Esophagus muscularis mucosa (tissue), 4 donors: ENCODE measurements at regions not wholly inside any gene's neighbourhood (a gene's known extent, or its start where the extent isn't known, plus 50 kb on each side); places are given as distances from the start of the nearest gene placed in this dataset.
"Not testable (repeated sequence)": the region's sequence is repeated elsewhere in the genome, so short reads cannot be mapped to it uniquely, and the experiment has no call there.

ENCODE experiments used
- CTCF ChIP-seq, 3 experiments: fragments of 200-600 bp in 2 of 3; fragments of 450-650 bp in 1 of 3; sonication (generic) in 2 of 3; IDR thresholded peaks; one replicate each; pipeline ENCODE4 v1.5.1; 2017 to 2019; ENCODE audit warnings: antibody characterized with exemption in 3 of 3, mild to moderate bottlenecking in 2 of 3, moderate library complexity in 1 of 3
- EP300 ChIP-seq: sonication (generic); formaldehyde crosslinking; IDR thresholded peaks from one replicate; pipeline ENCODE4 v1.6.1; 2017; ENCODE audit warnings: antibody characterized with exemption
- POLR2A ChIP-seq: fragments of 450-650 bp; IDR thresholded peaks from one replicate; pipeline ENCODE4 v1.6.1; 2017; ENCODE audit warnings: antibody characterized with exemption, moderate library complexity, mild to moderate bottlenecking, low read depth

DNA sequence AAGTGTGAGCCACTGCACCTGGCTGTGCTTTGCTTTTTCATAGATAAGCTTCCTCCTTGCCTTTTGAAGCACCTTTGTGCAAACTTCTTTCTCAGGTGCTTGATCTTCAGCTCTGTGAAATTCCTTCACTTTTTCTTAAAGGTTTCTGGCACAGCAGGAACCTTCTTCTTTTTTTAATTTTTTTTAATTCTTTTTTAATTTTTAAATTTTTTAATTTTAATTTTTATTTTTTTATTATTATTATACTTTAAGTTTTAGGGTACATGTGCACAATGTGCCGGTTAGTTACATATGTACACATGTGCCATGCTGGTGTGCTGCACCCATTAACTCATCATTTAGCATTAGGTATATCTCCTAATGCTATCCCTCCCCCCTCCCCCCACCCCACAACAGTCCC lies 161.0 kb upstream of the ROPN1 start:
- TF ChIP-seq EP300; CTCF (IDR thresholded peaks at IDR 0.05); POLR2A: not testable (repeated sequence)
